ENCODE measurements at regions not wholly inside any gene's neighbourhood (a gene's known extent, or its start where the extent isn't known, plus 50 kb on each side); places are given as distances from the start of the nearest gene placed in this dataset.
"Not testable (repeated sequence)": the region's sequence is repeated elsewhere in the genome, so short reads cannot be mapped to it uniquely, and the experiment has no call there.

DNA sequence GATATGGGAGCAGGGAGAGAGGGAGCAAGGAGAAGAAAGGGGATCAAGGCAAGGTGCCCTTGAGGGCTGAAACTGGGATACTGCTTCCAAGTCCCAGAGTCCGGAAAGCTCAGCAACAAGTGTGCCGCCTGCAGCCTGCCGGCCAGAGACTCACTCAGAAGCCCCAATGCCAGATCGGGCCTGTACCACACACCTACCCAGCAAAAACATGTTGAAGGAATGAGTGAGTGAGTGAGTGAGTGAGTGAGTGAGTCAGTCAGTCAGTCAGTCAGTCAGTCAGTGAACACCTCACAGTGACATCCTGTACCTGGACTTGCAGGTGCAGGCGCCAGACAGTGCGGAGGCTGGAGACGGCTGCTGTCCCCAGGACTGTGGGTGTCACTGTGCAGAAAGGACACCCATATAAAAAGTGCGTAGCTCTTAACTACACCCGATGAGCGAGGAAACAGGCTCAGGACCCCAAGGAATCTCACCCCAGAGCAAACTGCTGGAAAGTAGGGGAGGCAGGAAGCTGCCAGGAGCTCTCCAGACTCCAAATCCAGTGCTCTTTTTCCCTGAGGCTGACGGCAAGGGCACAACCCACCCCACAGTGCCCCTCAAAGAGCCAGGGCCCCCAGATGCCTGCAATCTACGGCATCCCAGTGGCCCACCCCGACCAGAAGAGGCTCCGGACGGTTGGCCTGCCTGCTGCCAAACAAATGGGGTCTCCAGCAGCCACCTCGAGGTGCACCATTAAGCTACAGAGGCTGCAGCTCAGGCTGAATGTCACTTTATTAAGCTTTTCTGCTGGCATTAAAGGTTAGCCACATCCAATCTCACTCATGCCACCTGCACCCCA, 261.7 kb downstream of the NPHP4 start:
- DNase-seq = no peak

DNA sequence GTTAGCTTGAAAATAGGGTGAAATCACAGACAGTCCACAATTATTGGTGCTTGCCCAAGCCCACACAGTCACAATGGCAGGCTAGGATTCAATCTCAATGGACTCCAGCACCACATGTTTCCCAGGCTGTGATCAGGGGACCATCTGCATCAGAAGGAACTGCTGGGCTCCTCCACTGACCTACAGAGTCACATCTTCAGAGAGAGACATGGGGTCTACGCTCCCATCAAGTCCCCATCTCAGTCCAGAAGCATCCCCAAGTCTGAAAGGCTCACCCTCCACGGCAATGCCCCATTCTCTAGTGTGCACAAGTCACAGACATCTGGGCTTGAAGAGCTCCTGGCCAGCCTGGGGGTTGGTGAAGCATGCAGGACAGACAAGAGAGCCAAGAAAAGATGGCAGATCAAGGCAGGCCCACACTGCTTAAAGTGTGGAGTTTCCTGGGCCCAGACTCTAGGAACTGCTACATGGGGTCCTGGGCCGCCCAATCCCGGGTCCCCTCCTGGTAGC, 262.5 kb downstream of the NPHP4 start:
- DNase-seq = no peak

DNA sequence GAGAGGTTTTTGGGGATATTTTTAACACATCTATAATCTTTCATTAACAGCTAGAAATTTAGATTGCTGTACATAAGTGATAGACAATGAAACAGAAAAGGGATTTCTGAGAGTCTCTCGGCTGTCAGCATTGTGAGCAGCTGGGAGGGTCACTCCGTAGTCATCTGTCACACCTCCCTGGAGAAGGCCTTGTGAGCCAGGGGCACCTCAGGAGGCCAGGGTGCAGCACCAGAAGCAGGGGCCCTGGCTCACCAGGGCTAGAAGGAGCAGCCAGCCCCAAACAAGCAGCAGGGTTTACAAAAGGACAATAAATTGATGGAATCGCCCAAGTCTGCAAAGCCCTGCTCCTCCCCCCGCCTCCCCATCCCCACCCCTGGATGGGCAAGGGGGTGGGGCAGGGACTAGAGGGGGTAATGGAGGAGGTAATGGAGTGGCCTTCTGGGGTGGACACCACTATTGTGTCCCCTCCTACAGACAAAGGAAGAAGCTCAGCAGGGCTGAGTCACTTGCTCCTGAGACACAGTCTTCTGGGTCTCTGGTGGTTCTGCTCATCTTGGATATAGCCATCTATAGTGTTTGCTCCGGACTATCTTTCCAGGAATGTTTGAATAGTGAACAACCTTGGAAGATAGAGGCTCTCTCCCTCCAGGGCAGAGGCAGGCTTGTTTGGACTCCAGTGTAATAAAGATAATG, 263.4 kb downstream of the NPHP4 start:
- no peak for DNase-seq

DNA sequence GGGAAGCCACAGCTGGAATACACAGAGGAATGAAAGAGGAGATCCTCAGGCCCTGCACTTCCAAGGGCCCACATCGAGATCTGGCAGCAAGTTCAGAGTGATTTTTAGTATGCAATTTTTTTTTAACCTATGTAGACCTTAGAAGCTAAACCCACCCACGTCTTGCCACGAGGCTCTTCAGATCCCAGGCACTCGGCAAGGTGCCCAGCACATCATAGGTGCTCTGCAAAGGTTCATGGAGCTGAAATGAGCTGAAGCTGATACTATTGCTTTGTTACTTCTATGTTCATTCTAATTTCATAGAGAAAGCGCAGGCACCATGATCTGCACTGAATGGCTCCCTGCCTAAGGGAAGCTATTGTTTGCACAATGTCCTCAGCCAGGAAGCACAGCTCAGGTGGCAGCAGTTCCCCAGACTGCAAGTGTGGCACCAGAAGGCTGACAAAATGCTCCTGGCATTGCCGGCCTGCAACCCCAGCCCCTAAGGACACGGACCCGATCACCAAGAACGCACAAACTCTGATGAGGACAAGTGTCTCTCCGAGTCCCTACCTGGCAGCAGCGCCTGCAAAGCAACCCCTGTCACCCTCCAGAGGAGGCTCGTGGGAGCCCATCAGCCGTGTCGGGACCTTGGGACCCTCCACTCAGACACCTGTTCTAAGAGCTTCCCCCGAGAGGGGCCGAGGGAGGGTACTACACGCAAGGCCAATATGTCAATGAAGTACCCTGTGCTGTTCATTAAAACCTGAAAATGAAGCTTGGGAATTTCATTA, 264.2 kb downstream of the NPHP4 start:
- no peak for DNase-seq

DNA sequence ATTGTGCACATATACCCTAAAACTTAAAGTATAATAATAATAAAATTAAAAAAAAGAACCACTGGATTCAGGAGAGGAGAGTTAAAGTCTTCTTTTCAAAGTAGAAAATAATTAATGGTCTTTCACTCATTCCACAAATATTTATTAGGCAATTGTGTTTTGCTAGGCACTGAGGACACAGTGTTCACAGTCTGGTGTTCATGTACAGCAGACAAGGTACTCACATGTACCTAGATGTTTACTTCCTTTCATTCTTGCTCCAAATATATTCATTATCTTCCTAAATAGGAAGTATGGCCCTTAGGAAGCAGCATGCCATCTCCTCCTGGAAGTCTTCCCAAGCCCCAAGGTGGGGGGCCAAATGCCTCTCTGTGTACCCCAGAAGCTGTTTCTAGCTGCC, 265.0 kb downstream of the NPHP4 start:
- no peak for DNase-seq

DNA sequence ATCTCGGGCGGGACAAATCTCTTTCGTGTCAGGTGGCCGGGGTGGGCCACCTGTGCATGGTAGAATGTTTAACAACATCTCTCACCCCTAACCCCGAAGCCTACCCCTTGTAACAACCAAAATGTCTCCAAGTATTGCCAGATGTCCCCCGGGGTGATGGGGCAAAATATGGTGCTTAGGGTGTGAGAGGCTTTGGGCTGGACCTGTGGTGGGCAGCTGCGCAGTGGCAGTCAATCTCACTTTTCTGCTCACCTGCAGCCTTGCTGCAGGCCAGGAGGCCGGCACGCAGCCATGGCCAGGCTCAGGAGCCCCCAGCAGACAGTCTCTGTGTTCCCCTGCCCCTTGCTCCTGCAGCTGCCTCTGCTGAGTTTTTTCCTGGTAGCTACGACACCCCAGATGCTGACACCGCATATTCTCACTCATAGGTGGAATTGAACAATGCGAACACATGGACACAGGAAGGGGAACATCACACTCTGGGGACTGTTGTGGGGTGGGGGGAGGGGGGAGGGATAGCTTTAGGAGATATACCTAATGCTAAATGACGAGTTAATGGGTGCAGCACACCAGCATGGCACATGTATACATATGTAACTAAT, 265.5 kb downstream of the NPHP4 start:
- not testable (repeated sequence) for DNase-seq

DNA sequence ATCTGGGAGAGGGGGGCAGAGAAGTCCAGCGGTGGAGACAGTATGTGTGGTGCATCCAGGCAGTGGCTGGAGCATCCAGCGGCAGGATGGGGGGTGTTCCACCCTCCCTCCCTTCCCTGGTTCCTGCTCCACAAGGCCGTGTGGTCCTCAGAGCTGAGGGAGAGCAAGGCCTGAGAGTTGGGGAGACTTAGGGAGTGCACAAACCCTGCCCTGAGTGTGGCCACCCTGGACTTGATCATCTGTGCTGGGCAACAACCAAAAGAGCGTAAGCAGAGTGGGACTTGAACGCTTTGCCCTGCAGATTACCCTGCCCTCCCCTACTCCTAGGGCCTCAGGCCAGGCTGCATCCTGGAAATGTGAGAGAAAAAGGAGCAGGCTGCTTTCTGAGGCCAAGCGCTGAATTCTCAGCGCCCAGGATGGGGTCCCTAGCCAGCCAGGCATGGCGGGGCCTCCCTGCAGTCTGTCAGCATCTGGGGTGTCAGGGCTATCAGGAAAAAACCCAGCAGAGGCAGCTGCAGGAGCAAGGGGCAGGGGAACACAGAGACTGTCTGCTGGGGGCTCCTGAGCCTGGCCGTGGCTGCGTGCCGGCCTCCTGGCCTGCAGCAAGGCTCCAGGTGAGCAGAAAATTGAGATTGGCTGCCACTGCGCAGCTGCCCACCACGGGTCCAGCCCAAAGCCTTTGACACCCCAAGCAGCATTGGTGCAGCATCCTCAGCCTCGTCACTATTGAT, 266.2 kb downstream of the NPHP4 start:
- no peak for DNase-seq

DNA sequence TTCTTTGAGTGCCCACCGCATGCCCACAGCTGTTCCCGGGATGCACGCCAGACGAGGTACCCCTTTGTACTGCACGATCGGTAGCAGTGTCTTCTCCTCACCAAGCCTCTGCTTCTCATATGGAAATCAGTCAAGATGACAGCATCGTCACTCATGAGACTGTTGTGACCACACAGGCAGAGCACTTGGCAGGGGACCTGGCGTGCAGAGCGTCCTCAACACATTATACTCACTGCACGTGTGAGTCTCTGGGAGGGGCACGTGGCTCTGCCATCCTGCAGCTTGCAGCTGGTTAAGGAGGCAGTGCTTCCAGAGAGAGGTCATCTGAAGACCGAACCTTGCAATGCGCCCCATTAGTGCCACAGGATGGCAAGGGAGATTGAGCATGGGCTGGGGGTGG, 266.8 kb downstream of the NPHP4 start:
- DNase-seq = no peak

DNA sequence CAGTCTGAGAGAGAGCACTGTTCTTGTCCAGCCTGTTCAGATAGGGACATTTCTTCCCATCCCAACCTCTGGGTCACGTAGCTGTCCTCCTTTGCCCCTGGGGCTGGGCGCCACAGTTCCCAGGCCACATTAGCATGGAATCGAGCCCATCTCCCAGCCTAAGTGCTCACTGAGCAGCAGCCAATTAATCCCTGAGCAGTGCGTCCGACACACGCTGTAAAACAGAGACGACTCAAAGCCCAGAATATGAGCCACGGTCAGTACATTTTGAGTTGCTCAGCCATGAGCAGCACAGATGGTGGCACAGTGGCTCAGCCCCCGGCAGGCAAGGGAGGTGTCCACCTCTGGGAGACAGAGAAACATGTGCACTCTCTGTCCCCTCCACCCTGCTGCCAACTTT, 267.4 kb downstream of the NPHP4 start:
- DNase-seq = no peak

DNA sequence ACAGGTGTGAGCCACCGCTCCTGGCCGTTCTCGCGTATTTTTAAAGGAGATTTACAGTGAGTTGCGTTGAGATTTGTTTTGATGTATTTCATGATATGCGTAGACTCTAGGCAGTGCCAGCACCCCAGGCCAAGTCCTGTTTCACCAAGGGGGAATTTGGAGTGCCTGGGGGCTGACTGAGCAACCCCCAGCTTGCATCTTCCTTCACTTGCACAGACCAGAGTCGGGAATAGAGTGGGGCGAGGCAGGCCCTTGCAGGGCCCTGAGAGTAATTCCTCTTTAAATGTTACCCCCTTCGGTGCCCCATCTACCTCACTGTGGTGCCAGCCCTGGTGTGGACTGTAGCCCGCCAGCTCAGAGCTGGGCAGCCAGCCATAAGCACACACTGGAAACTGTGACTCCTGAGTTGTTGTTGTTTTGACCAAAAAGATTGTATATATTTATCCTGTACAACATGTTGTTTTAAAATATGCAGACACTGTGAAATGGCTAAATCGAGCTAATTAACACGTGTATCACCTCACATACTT, 269.5 kb downstream of the NPHP4 start:
- no peak for DNase-seq

DNA sequence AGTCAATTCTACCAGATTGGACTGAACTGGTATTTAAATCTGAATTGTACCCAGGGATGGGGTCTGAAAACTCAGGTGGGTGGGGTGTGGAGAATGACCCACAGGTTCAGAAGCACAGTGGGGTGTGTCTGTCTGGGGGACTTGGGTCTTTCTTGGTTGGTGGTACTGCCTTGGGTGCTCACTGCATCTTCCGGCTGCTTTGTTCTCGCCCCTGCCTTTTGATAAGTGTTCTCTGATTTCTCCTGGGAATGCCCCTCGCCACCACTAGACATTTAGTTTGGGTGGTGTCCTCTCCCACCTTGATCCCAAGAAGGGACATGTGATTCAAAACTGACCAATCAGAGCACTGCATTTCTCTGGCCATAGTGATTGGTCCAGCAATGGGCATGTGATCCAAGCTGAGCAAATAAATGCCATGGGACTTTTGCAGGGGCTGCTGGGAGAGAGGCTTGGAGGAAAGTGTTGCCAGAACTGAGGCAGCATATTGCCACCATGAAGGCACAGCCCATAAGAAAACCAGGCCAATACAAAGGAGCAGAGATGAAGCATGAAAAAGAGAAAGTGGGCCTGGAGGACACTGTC, 270.5 kb downstream of the NPHP4 start:
- DNase-seq = no peak

DNA sequence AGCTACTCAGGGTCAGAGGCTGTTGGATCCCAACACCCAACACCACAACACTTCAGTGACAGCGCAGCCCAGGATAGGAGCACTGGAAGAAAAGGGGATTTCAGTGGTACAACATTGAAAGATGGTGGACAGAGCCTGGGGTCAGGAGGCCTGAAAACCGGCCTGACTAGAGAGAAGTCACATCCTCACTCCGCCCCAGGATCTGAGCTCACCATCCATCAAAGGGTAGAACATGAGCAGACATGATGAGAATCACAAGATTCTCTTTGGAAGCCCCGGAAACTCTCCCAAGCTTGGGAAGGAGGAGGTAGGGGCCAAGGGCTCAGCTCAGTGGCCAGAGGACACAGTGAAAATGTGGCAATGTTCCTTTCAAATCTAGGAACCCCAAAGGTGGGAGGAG, 271.3 kb downstream of the NPHP4 start:
- DNase-seq = no peak

DNA sequence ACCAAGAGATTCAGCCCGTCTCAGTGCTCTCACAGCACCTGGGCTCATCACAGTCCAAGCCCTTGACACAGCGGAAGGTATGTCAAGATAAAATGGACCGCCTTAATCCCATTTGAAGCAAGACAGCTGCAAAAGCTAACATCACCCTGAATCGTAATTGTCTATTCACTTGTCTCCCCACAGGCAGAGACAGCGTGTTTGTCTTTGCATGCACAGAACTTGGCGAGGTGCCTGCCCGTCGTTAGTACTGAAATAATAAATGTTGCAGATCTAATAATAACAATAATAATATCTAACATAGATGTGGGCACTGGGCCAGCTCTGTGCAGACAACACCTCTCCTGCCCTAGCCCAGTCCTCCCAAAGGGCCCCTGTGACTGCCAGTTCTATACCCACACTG, 271.7 kb downstream of the NPHP4 start:
- DNase-seq = no peak

DNA sequence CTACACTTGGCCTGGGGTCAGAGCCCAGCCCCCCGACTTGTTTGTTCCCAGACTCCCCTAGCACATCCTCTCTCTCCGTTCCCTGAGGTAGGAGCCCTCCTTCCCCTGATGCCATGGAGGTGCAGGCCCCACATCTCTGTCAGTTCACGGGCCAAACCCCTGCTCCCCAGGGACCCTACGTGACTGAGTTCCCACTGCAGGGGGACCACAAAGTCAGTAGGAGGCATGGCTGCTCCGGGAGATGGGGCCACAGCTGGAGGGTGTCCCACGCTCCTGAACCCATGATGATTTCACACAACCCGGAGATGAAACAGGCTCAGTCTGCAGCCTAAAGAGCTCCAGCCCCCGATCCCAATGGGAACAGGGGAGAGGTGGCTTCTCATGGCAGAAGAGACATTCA, 272.2 kb downstream of the NPHP4 start:
- no peak for DNase-seq

DNA sequence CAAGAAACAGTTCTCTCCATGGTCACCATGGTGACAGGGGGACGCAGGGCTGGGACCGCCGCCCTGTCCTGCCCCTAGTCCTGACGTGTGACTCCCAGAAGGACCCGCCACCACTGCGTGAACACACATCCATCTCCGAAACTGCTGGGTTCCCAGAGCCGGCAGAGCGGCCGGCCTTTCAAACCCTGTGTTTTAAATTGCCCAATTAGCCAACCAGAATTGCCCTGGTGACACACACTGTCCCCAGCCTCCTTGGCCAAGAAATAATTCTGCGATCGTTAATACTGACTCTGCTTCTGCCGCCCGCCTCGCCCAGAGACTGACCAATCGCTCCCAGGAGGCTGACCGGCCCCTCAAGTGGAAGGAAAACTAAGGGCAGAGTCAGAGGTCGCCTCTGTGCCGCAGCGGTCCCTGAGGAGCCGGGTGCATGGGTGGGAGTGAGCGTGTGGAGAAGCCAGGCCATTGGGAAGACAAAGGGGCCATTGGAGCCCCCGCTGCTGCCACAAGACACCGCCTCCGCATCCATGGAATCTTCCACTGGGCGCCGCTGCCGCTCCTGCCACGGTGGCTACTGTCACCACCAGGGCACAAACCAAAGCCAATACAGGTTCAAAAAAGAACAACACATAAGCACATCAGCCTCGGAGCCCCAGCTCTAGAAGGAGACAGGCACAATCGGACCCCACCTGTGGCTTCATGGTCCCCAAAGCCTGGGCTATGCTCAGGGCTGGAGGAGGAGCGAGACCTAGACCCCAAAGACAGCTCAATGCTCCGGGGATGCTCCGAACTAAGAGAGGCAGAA, 273.2 kb downstream of the NPHP4 start:
- DNase-seq = no peak

DNA sequence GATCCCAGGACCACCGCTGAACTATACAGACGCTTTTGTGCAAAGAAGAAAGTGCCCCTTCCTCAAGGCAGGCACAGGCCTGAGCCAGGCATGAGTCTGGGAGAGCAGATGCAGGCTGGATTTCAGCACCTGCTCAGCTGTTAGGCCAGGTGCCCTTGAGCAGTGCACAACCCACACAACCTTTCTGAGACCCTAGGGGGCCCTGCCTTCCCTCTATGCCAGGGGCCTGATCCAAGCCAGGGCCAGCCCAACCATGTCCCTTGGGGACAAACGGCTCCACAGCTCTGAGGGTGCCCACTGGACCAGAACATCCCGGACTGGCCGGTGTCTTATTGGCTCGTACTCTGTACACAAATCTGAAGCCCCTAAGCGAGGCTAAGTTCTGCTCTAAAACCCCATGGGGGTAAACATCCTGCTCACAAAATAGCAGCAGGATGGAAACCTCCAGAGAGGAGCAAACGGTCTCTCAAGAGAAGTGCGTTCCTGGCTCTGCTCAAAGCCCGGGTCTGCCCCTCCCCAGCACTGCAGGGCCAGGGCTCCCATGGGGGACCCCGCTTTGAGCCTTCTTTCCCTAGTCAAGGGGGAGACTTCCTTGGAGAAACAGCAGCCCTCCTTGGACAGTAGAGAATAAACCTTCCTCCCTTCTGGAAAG, 275.1 kb downstream of the NPHP4 start:
- no peak for DNase-seq

DNA sequence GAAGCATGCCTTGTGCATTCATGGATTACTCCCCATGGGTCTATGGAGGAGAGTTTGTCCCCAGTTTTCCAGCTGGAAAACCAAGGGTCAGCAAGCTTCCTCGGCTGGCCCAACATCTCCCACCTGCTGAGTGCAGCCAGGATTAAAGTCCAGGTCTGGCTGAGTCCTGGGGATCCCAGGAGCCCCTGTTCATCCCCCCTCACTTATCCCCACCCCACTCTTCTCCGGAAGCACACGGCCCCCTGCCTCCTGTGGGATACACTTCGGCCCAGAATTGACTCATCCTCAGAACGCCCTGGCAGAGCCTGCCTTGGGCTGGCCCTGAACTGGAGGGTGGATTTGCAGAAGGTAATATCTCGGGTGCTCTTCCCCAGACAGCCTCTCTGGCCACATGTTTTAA, 276.1 kb downstream of the NPHP4 start:
- no peak for DNase-seq

DNA sequence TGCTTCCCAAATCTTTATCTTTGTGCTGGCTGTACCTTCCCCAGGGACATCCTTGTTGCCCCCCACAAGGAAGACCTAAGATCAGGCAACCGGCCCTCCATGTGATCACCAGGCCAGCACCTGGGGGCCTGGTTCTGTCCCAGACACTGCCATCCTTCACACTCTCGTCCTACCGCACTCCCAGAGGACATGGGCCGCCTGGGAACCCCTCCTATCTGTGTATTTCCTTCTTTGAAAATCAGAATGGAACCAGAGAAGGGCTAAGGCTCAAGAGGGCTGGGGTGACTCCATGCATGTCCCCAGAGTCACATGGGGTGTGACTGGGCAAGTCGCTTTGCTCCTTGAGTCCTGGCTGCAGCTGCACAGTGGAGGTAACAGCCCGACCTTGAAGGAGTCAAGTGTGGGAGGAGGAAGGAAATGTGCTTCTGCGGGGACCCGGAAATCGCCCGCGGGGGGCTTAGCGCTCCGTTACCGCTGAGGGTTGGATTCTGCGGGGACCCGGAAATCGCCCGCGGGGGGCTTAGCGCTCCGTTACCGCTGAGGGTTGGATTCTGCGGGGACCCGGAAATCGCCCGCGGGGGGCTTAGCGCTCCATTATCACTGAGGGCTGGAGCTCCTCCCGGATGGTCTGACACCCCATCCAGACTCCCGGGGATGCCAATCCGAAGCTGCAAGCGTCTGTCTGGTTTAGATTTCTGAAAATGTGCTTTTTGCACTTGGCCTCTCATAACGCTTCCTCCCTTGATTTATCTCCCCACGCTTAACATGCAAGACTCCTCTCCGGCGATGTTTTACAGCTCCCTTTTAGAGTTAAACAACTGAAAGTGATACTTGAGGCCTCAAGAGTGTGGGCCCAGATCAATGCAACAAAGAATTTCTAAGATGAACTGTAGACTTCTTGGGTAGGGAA, 278.9 kb downstream of the NPHP4 start:
- no peak for DNase-seq

DNA sequence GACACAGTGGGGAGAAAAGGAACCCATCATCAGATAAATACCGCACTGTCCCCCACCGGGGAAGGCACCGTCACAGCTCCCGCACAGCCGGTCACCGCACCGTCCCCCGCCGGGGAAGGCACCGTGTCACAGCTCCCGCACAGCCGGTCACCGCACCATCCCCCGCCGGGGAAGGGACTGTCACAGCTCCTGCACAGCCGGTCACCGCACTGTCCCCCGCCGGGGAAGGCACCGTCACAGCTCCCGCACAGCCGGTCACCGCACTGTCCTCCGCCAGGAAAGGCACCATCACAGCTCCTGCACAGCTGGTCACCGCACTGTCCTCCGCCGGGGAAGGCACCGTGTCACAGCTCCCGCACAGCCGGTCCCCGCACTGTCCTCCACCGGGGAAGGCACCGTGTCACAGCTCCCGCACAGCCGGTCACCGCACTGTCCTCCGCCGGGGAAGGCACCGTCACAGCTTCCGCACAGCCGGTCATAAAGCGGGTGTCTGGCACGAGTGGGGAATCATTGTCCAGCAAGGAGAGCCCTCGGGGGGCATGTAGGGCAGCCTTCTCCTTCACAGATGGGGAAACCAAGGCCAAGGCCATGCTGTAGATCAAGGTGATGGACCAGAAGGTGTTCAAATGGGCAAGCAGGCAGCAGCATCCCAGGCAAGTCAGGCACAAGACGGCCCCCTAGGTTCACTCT, 280.1 kb downstream of the NPHP4 start:
- no peak for DNase-seq
